GM23248 (cell line): ENCODE measurements at regions not wholly inside any gene's neighbourhood (a gene's known extent, or its start where the extent isn't known, plus 50 kb on each side); places are given as distances from the start of the nearest gene placed in this dataset.
A peak's percentile ranks its signal among the peaks of the same experiment; 100 is the strongest.

Source experiments
- DNase-seq: peaks from one replicate; pipeline ENCODE4 v3.0.0-alpha.2; 2015
- H2AFZ ChIP-seq: fragments of 200-600 bp; sonication (generic); 2 replicates; pipeline ENCODE4 v1.6.1; 2016; ENCODE audit warnings: antibody characterized with exemption
- H3F3A ChIP-seq: fragments of 200-600 bp; sonication (generic); 2 replicates; pipeline ENCODE4 v1.6.1; 2016; ENCODE audit warnings: mild to moderate bottlenecking, antibody characterized with exemption, mixed run types; ENCODE audit not compliant: insufficient read depth
- H3K27ac ChIP-seq: fragments of 200-600 bp; sonication (generic); 2 replicates; pipeline ENCODE4 v1.5.1; 2016; ENCODE audit warnings: mild to moderate bottlenecking
- H3K27me3 ChIP-seq: fragments of 200-600 bp; sonication (generic); replicated peaks from 2 replicates; pipeline ENCODE4 v1.6.1; 2016; ENCODE audit warnings: mild to moderate bottlenecking; ENCODE audit not compliant: insufficient read depth
- H3K36me3 ChIP-seq: fragments of 200-600 bp; sonication (generic); 2 replicates; pipeline ENCODE4 v1.6.1; 2016; ENCODE audit warnings: low read depth, mild to moderate bottlenecking
- H3K4me1 ChIP-seq: fragments of 200-600 bp; sonication (generic); 2 replicates; pipeline ENCODE4 v1.6.1; 2016; ENCODE audit warnings: mild to moderate bottlenecking; ENCODE audit not compliant: insufficient read depth
- H3K4me2 ChIP-seq: fragments of 200-600 bp; sonication (generic); one replicate; pipeline ENCODE4 v1.6.1; 2016; ENCODE audit warnings: mild to moderate bottlenecking; ENCODE audit not compliant: unreplicated experiment
- H3K4me3 ChIP-seq: fragments of 200-600 bp; sonication (generic); 2 replicates; pipeline ENCODE4 v1.5.1; 2016; ENCODE audit warnings: mild to moderate bottlenecking
- H3K79me2 ChIP-seq: fragments of 200-600 bp; sonication (generic); 2 replicates; pipeline ENCODE4 v1.6.1; 2016; ENCODE audit warnings: mild to moderate bottlenecking; ENCODE audit not compliant: insufficient read depth
- H3K9ac ChIP-seq: fragments of 200-600 bp; sonication (generic); 2 replicates; pipeline ENCODE4 v1.6.1; 2016; ENCODE audit warnings: mild to moderate bottlenecking
- H3K9me2 ChIP-seq: fragments of 200-600 bp; sonication (generic); 2 replicates; pipeline ENCODE4 v1.6.1; 2016; ENCODE audit warnings: mixed run types, mild to moderate bottlenecking, moderate library complexity; ENCODE audit not compliant: insufficient read depth
- H3K9me3 ChIP-seq: fragments of 200-600 bp; sonication (generic); one replicate; pipeline ENCODE4 v1.6.1; 2017; ENCODE audit warnings: low read depth
- H4K20me1 ChIP-seq: fragments of 200-600 bp; sonication (generic); 2 replicates; pipeline ENCODE4 v1.6.0; 2016; ENCODE audit not compliant: insufficient read depth
- EZH2 ChIP-seq: fragments of 200-600 bp; sonication (generic); IDR thresholded peaks from 2 replicates; pipeline ENCODE4 v1.6.1; 2018; ENCODE audit warnings: antibody characterized with exemption, mild to moderate bottlenecking; ENCODE audit not compliant: insufficient read depth, poor library complexity, severe bottlenecking
- EZH2phosphoT487 ChIP-seq: fragments of 200-600 bp; sonication (generic); IDR thresholded peaks from 2 replicates; pipeline ENCODE4 v1.6.1; 2018; ENCODE audit warnings: antibody characterized with exemption, moderate library complexity, mild to moderate bottlenecking, low read depth; ENCODE audit not compliant: insufficient read depth
- WGBS, 2 experiments: methylation state at CpG; one replicate each; pipeline ENCODE4 v1.1.6; 2015 to 2017; ENCODE audit warnings: low lambda C conversion rate in 2 of 2, low coverage in 1 of 2; ENCODE audit errors: missing lambda C conversion rate in 2 of 2; 5-methylcytosine and 5-hydroxymethylcytosine counted together
- in situ Hi-C: fragments of 300-500 bp; cut with MboI; formaldehyde crosslinking; loops from 2 replicates; pipeline ENCODE4 v1.15.0; 2020

- no peak overlapping the region for H3K27ac ChIP-seq
- H3K79me2 ChIP-seq, result no peaks in the 10 kb centered on the region
- H3K4me3 ChIP-seq, result no peak overlapping the region
- H3K4me2 ChIP-seq, result no peak overlapping the region
- no peaks in the 10 kb centered on the region for H3F3A ChIP-seq
- no peak overlapping the region for H2AFZ ChIP-seq
- peaks cover 76% of the 10 kb centered on the region for H3K27me3 ChIP-seq
- H4K20me1 ChIP-seq, result no peaks in the 10 kb centered on the region
- DNase-seq, result no peak
- no peaks in the 10 kb centered on the region for H3K9me2 ChIP-seq
- TF ChIP-seq EZH2 (no peak), EZH2phosphoT487 (no peak)
- in situ Hi-C loops, result no loop called here
- no peak overlapping the region for H3K9ac ChIP-seq
- H3K4me1 ChIP-seq, result no peaks in the 10 kb centered on the region
- no peaks in the 10 kb centered on the region for H3K9me3 ChIP-seq
- H3K36me3 ChIP-seq, result no peaks in the 10 kb centered on the region
- 23 to 24% methylated on average over 6 of the region's 6 CpGs for whole genome bisulfite sequencing, 2 experiments
Measured at GRCh38 chr10:100685331-100685730, 60.1 kb upstream of the PAX2 start.

- DNase-seq, result no peak
- Histone ChIP-seq H3K36me3 (no peaks in the 10 kb centered on the region), H3F3A (no peaks in the 10 kb centered on the region), H3K4me2 (no peak overlapping the region), H3K4me3 (no peak overlapping the region), H2AFZ (no peak overlapping the region), H3K79me2 (no peaks in the 10 kb centered on the region), H3K27me3 (peaks cover 62% of the 10 kb centered on the region), H3K4me1 (no peaks in the 10 kb centered on the region), H3K9me2 (no peaks in the 10 kb centered on the region), H3K27ac (no peak overlapping the region), H3K9me3 (no peaks in the 10 kb centered on the region), H4K20me1 (no peaks in the 10 kb centered on the region), H3K9ac (no peak overlapping the region)
- in situ Hi-C loops, result no loop called here
- WGBS, 2 experiments, result 3 to 4% methylated on average over 28 of the region's 28 CpGs
- TF ChIP-seq EZH2phosphoT487 (no peak; the same call in 1 of the 2 replicates), EZH2 (peak; percentile 74)
Measured at GRCh38 chr10:100687143-100688003, 58.0 kb upstream of the PAX2 start.

- Histone ChIP-seq H3K9ac (no peak overlapping the region), H2AFZ (no peak overlapping the region), H3K4me1 (no peaks in the 10 kb centered on the region), H3K9me2 (no peaks in the 10 kb centered on the region), H3K27me3 (peaks cover 54% of the 10 kb centered on the region), H3K36me3 (no peaks in the 10 kb centered on the region), H3K9me3 (no peaks in the 10 kb centered on the region), H3K4me2 (no peak overlapping the region), H3K79me2 (no peaks in the 10 kb centered on the region), H4K20me1 (no peaks in the 10 kb centered on the region), H3K4me3 (no peak overlapping the region), H3K27ac (no peak overlapping the region), H3F3A (no peaks in the 10 kb centered on the region)
- 1 to 2% methylated on average over 6 of the region's 6 CpGs for WGBS, 2 experiments
- DNase-seq, result no peak
- in situ Hi-C loops, result no loop called here
- TF ChIP-seq EZH2 (no peak), EZH2phosphoT487 (no peak)
Measured at GRCh38 chr10:100688201-100688600, 57.2 kb upstream of the PAX2 start.

GRCh38 chr10:100693821-100694220 is 51.6 kb upstream of the PAX2 start:
- no peak for TF ChIP-seq EZH2phosphoT487
- TF ChIP-seq EZH2, result no peak
- no peak overlapping the region for H3K27ac ChIP-seq
- no peak for DNase-seq
- no peak overlapping the region for H3K4me3 ChIP-seq
- no peaks in the 10 kb centered on the region for H3K9me3 ChIP-seq
- H3K79me2 ChIP-seq, result no peaks in the 10 kb centered on the region
- H3K27me3 ChIP-seq, result peaks cover 22% of the 10 kb centered on the region
- no peaks in the 10 kb centered on the region for H3K4me1 ChIP-seq
- in situ Hi-C loops, result no loop called here
- H3K9ac ChIP-seq, result no peak overlapping the region
- H3K9me2 ChIP-seq, result no peaks in the 10 kb centered on the region
- no peak overlapping the region for H2AFZ ChIP-seq
- no peak overlapping the region for H3K4me2 ChIP-seq
- H4K20me1 ChIP-seq, result no peaks in the 10 kb centered on the region
- WGBS, 2 experiments, result 31 to 33% methylated on average over 5 of the region's 5 CpGs
- no peaks in the 10 kb centered on the region for H3K36me3 ChIP-seq
- H3F3A ChIP-seq, result no peaks in the 10 kb centered on the region
